ENCODE measurements at regions not wholly inside any gene's neighbourhood (a gene's known extent, or its start where the extent isn't known, plus 50 kb on each side); places are given as distances from the start of the nearest gene placed in this dataset.

- no peak overlapping the region for H3K4me3 ChIP-seq
- no peaks in the 10 kb centered on the region for H3K9me2 ChIP-seq (ENCODE audit: insufficient read depth)
- TF ChIP-seq CTCF (conservative IDR thresholded peaks at IDR 0.05): no peak
- no peak for TF ChIP-seq EZH2 (IDR thresholded peaks at IDR 0.05; ENCODE audit: low read depth)
- H4K20me1 ChIP-seq (ENCODE audit: insufficient read depth): no peaks in the 10 kb centered on the region
- no peak overlapping the region for H3K4me2 ChIP-seq
- no peaks in the 10 kb centered on the region for H3K4me1 ChIP-seq (replicated peaks; ENCODE audit: insufficient read depth)
- no TSS peak for BruUV-seq (replicated peaks)
- intact Hi-C loops (cut with micrococcal nuclease; ENCODE audit: unreplicated experiment): no loop called here
- no peak overlapping the region for H2AFZ ChIP-seq
- H3K27me3 ChIP-seq (ENCODE audit: insufficient read depth, low read depth): no peaks in the 10 kb centered on the region
- DNase-seq: no peak
- no peaks in the 10 kb centered on the region for H3F3A ChIP-seq (ENCODE audit: insufficient read depth, low read depth)
- ChIA-PET CTCF (no interaction called here), POLR2A (ENCODE audit: unreplicated experiment) (no interaction called here)
- H3K9me3 ChIP-seq (ENCODE audit: insufficient read depth, low read depth): no peaks in the 10 kb centered on the region
- no peaks in the 10 kb centered on the region for H3K36me3 ChIP-seq (ENCODE audit: low read depth)
- H3K27ac ChIP-seq: no peak overlapping the region
- no peaks in the 10 kb centered on the region for H3K79me2 ChIP-seq (ENCODE audit: low read depth)
These were observed 863.9 kb downstream of the EPHA3 start for GRCh38 chr3:89971329-89971728.

- Histone ChIP-seq H3K27me3 (ENCODE audit: insufficient read depth, low read depth) (no peaks in the 10 kb centered on the region), H3K27ac (no peak overlapping the region), H4K20me1 (ENCODE audit: insufficient read depth) (no peaks in the 10 kb centered on the region), H3K4me1 (replicated peaks; ENCODE audit: insufficient read depth) (no peaks in the 10 kb centered on the region), H3K9me2 (ENCODE audit: insufficient read depth) (no peaks in the 10 kb centered on the region), H3K4me2 (no peak overlapping the region), H3F3A (ENCODE audit: insufficient read depth, low read depth) (no peaks in the 10 kb centered on the region), H3K4me3 (no peak overlapping the region), H3K36me3 (ENCODE audit: low read depth) (no peaks in the 10 kb centered on the region), H3K79me2 (ENCODE audit: low read depth) (no peaks in the 10 kb centered on the region), H2AFZ (no peak overlapping the region), H3K9me3 (ENCODE audit: insufficient read depth, low read depth) (no peaks in the 10 kb centered on the region)
- DNase-seq: no peak
- intact Hi-C loops (cut with micrococcal nuclease; ENCODE audit: unreplicated experiment): no loop called here
- ChIA-PET POLR2A (ENCODE audit: unreplicated experiment) (no interaction called here), CTCF (no interaction called here)
- BruUV-seq (replicated peaks): no TSS peak
- no peak for TF ChIP-seq CTCF (conservative IDR thresholded peaks at IDR 0.05)
These were observed 865.7 kb downstream of the EPHA3 start for GRCh38 chr3:89973156-89973555.

- Histone ChIP-seq H2AFZ (no peak overlapping the region), H3K9me3 (ENCODE audit: insufficient read depth, low read depth) (no peaks in the 10 kb centered on the region), H3K79me2 (ENCODE audit: low read depth) (no peaks in the 10 kb centered on the region), H3K27ac (no peak overlapping the region), H3K36me3 (ENCODE audit: low read depth) (no peaks in the 10 kb centered on the region), H3K27me3 (ENCODE audit: insufficient read depth, low read depth) (no peaks in the 10 kb centered on the region), H3F3A (ENCODE audit: insufficient read depth, low read depth) (no peaks in the 10 kb centered on the region), H3K4me1 (replicated peaks; ENCODE audit: insufficient read depth) (no peaks in the 10 kb centered on the region), H4K20me1 (ENCODE audit: insufficient read depth) (no peaks in the 10 kb centered on the region), H3K9me2 (ENCODE audit: insufficient read depth) (no peaks in the 10 kb centered on the region), H3K4me2 (no peak overlapping the region), H3K4me3 (no peak overlapping the region)
- POLR2A ChIA-PET (ENCODE audit: unreplicated experiment): no interaction called here
- TF ChIP-seq CTCF (conservative IDR thresholded peaks at IDR 0.05) (no peak), EZH2 (IDR thresholded peaks at IDR 0.05; ENCODE audit: low read depth) (no peak)
- BruUV-seq (replicated peaks): no TSS peak
- DNase-seq: no peak
- CTCF ChIA-PET: no interaction called here
- intact Hi-C loops (cut with micrococcal nuclease; ENCODE audit: unreplicated experiment): no loop called here
These were observed 867.6 kb downstream of the EPHA3 start for GRCh38 chr3:89974903-89975519.
